Activated CD8-positive, alpha-beta memory T cell treated with anti-CD3 and anti-CD28 coated beads for 36 hours (primary cell): ENCODE measurements at regions not wholly inside any gene's neighbourhood (a gene's known extent, or its start where the extent isn't known, plus 50 kb on each side); places are given as distances from the start of the nearest gene placed in this dataset.

Experiments
- CTCF ChIA-PET: fragments of 350-600 bp; sonication (Branson Sonifier 250); formaldehyde crosslinking; loops from one replicate; lab custom pipeline; 2021; ENCODE audit warnings: antibody characterized with exemption; lab: Charles Lee
- POLR2A ChIA-PET: fragments of 350-600 bp; sonication (Branson Sonifier 250); formaldehyde crosslinking; loops from one replicate; lab custom pipeline; 2021; ENCODE audit warnings: antibody characterized with exemption; lab: Charles Lee

- ChIA-PET CTCF (no interaction called here), POLR2A (no interaction called here)
Measured at GRCh38 chr5:116672203-116672602, 97.6 kb upstream of the SEMA6A start.

GRCh38 chr5:116671211-116671736 is 96.7 kb upstream of the SEMA6A start:
- ChIA-PET POLR2A (no interaction called here), CTCF (no interaction called here)

GRCh38 chr5:116669261-116670031 is 94.8 kb upstream of the SEMA6A start:
- CTCF ChIA-PET, result no interaction called here

GRCh38 chr5:116668390-116668789 is 93.8 kb upstream of the SEMA6A start:
- CTCF ChIA-PET, result no interaction called here
- POLR2A ChIA-PET, result no interaction called here

More at GRCh38 chr5:116669261-116670031, 94.8 kb upstream of the SEMA6A start:
- POLR2A ChIA-PET, result no interaction called here

GRCh38 chr5:116666901-116667300 is 92.3 kb upstream of the SEMA6A start:
- ChIA-PET POLR2A (no interaction called here), CTCF (no interaction called here)

- POLR2A ChIA-PET, result no interaction called here
- CTCF ChIA-PET, result no interaction called here
Measured at GRCh38 chr5:116664988-116665387, 90.4 kb upstream of the SEMA6A start.

- ChIA-PET CTCF (no interaction called here), POLR2A (no interaction called here)
Measured at GRCh38 chr5:116663081-116663480, 88.5 kb upstream of the SEMA6A start.

- POLR2A ChIA-PET, result no interaction called here
- CTCF ChIA-PET, result interaction anchor here (0.6 kb wide), 1 partner anchor 49 kb away, joined by 3 read pairs; no protein-coding TSS in a partner anchor
Measured at GRCh38 chr5:116661419-116661818, 86.8 kb upstream of the SEMA6A start.

GRCh38 chr5:116660929-116661328 is 86.3 kb upstream of the SEMA6A start:
- ChIA-PET CTCF (interaction anchor here (0.6 kb wide), 1 partner anchor 50 kb away, joined by 3 read pairs; no protein-coding TSS in a partner anchor), POLR2A (no interaction called here)

- CTCF ChIA-PET, result no interaction called here
- POLR2A ChIA-PET, result no interaction called here
Measured at GRCh38 chr5:116658830-116659229, 84.2 kb upstream of the SEMA6A start.

GRCh38 chr5:116658141-116658540 is 83.5 kb upstream of the SEMA6A start:
- ChIA-PET POLR2A (no interaction called here), CTCF (no interaction called here)

GRCh38 chr5:116655431-116655830 is 80.8 kb upstream of the SEMA6A start:
- ChIA-PET POLR2A (no interaction called here), CTCF (no interaction called here)

- ChIA-PET POLR2A (no interaction called here), CTCF (no interaction called here)
Measured at GRCh38 chr5:116654925-116655324, 80.3 kb upstream of the SEMA6A start.

- ChIA-PET CTCF (no interaction called here), POLR2A (no interaction called here)
Measured at GRCh38 chr5:116652903-116653302, 78.3 kb upstream of the SEMA6A start.

GRCh38 chr5:116652196-116652729 is 77.6 kb upstream of the SEMA6A start:
- CTCF ChIA-PET, result no interaction called here
- POLR2A ChIA-PET, result no interaction called here

- CTCF ChIA-PET, result no interaction called here
- POLR2A ChIA-PET, result no interaction called here
Measured at GRCh38 chr5:116651653-116652052, 77.0 kb upstream of the SEMA6A start.

GRCh38 chr5:116650964-116651363 is 76.3 kb upstream of the SEMA6A start:
- ChIA-PET CTCF (no interaction called here), POLR2A (no interaction called here)

- ChIA-PET POLR2A (no interaction called here), CTCF (no interaction called here)
Measured at GRCh38 chr5:116650544-116650943, 75.9 kb upstream of the SEMA6A start.

GRCh38 chr5:116646611-116647289 is 72.1 kb upstream of the SEMA6A start:
- POLR2A ChIA-PET, result no interaction called here
- CTCF ChIA-PET, result no interaction called here

- POLR2A ChIA-PET, result no interaction called here
- CTCF ChIA-PET, result no interaction called here
Measured at GRCh38 chr5:116645627-116646026, 71.0 kb upstream of the SEMA6A start.

GRCh38 chr5:116640236-116640635 is 65.6 kb upstream of the SEMA6A start:
- POLR2A ChIA-PET, result no interaction called here
- CTCF ChIA-PET, result no interaction called here
